Adrenal gland (tissue), 9 donors: ENCODE measurements at regions not wholly inside any gene's neighbourhood (a gene's known extent, or its start where the extent isn't known, plus 50 kb on each side); places are given as distances from the start of the nearest gene placed in this dataset.

ENCODE experiments used
- DNase-seq, 7 donors: peaks; one replicate each; pipeline ENCODE4 v3.0.0-alpha.2; 2019 to 2020
- H3K27ac ChIP-seq, 5 donors: fragments of 200-600 bp; sonication (generic) in 4 of 5; 1 replicate in 3 of 5; 2 replicates in 2 of 5; pipeline versions ENCODE4 v1.5.1 to v1.8.0; 2016 to 2020; ENCODE audit warnings: mild to moderate bottlenecking in 1 of 5
- H3K27me3 ChIP-seq: fragments of 200-600 bp; 2 replicates; pipeline ENCODE4 v1.8.0; 2021
- H3K36me3 ChIP-seq, 2 donors: fragments of 200-600 bp; replicated peaks in 1 of 2; 1 replicate in 1 of 2; 2 replicates in 1 of 2; pipeline versions ENCODE4 v1.5.1 to v1.8.0; 2018 to 2022
- H3K4me1 ChIP-seq, 2 donors: fragments of 200-600 bp; replicated peaks in 1 of 2; 1 replicate in 1 of 2; 2 replicates in 1 of 2; pipeline versions ENCODE4 v1.5.1 to v1.8.0; 2018 to 2021
- H3K4me3 ChIP-seq, 4 donors: fragments of 200-600 bp; sonication (generic) in 3 of 4; one replicate each; pipeline ENCODE4 v1.5.1; 2016 to 2018
- H3K9me3 ChIP-seq, 3 donors: fragments of 200-600 bp; sonication (generic) in 1 of 3; replicated peaks in 1 of 3; 1 replicate in 2 of 3; 2 replicates in 1 of 3; pipeline versions ENCODE4 v1.5.1 to v1.8.0; 2016 to 2021
- POLR2A ChIP-seq, 2 donors: fragments of 450-650 bp; IDR thresholded peaks; one replicate each; pipeline ENCODE4 v1.6.1; 2017; ENCODE audit warnings: antibody characterized with exemption in 2 of 2, mild to moderate bottlenecking in 2 of 2, moderate library complexity in 1 of 2
- WGBS, 4 donors: extraction: QIAGEN DNeasy Blood & Tissue Kit in 2 of 4; methylation state at CpG; one replicate each; pipeline versions ENCODE4 v1.1.5 to v1.1.7; 2013 to 2017; 5-methylcytosine and 5-hydroxymethylcytosine counted together
- intact Hi-C, 2 donors: fragments of 100-400 bp; cut with DNase I; formaldehyde crosslinking; loops; one replicate each; pipeline versions ENCODE4 v1.14.1 to v1.15.0; 2022 to 2023
- TF ChIP-seq, protein P1 (sequence below), 6 experiments: fragments of 450-650 bp in 4 of 6; fragments of 200-600 bp in 2 of 6; sonication (generic) in 1 of 6; IDR thresholded peaks; 1 replicate in 5 of 6; 2 replicates in 1 of 6; pipeline versions ENCODE4 v1.5.1 to v1.8.0; 2016 to 2021; ENCODE audit warnings: antibody characterized with exemption in 6 of 6, mild to moderate bottlenecking in 2 of 6, moderate library complexity in 1 of 6
- donor health status: healthy with polysubstance abuse.
- donor health status: Bipolar disorder and iron deficiency.
- donor health status: DM: yes; HTN: yes; CAD: no.
- donor health status: DM: no; HTN: no; CAD: no.
- donor health status: DM: no; HTN: no; CAD: no.

DNA sequence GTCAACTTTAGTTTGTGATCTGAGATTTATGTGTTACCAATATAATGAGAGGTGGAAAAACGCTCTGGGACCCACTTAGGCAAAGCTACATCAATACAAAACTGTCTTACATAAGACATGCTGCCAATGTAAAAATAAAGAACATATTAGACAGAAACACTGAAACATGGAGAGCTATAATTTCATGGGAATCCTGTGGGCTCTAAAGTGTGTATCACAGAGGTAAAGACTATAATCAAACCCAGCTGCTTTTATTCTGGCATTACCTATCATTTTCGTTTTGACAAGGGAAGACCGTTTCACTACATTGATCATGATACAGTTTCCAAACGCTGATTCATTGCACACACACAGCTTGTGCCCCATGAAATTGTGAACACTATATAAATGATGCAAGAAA, 400.5 kb upstream of the TUSC1 start:
- DNase-seq = no peak
- Histone ChIP-seq H3K4me1 (no peaks in the 10 kb centered on the region), H3K9me3 (no peaks in the 10 kb centered on the region), H3K27ac (no peak overlapping the region), H3K36me3 (no peaks in the 10 kb centered on the region), H3K4me3 (no peak overlapping the region), H3K27me3 (no peaks in the 10 kb centered on the region)
- TF ChIP-seq, protein P1, sequence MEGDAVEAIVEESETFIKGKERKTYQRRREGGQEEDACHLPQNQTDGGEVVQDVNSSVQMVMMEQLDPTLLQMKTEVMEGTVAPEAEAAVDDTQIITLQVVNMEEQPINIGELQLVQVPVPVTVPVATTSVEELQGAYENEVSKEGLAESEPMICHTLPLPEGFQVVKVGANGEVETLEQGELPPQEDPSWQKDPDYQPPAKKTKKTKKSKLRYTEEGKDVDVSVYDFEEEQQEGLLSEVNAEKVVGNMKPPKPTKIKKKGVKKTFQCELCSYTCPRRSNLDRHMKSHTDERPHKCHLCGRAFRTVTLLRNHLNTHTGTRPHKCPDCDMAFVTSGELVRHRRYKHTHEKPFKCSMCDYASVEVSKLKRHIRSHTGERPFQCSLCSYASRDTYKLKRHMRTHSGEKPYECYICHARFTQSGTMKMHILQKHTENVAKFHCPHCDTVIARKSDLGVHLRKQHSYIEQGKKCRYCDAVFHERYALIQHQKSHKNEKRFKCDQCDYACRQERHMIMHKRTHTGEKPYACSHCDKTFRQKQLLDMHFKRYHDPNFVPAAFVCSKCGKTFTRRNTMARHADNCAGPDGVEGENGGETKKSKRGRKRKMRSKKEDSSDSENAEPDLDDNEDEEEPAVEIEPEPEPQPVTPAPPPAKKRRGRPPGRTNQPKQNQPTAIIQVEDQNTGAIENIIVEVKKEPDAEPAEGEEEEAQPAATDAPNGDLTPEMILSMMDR (IDR thresholded peaks at IDR 0.05) = no peak
- no peak for TF ChIP-seq POLR2A (IDR thresholded peaks at IDR 0.05)
- intact Hi-C loops = no loop called here
- 63 to 77% (median 71%) methylated on average over 4 of the region's 4 CpGs for WGBS, 4 donors

DNA sequence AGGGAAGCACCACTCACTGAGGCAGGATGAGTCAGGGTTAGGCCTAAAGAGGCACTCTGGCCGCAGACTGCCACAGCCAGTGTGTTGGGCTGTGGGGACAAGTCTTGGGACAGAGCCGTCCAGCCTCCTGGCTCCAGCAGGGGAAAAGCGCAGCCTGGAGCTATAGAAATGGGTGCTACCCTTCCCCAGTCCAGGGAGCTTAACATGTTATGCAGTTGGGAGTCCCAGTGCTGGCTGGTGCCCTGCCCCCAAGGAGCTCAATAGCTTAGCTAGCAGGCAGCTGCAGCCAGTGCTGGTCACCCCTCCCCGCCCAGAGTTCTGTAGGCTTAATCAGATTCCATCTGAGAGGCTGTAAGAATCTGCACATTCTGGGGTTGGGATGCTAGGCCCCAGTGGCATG, 399.6 kb upstream of the TUSC1 start:
- Histone ChIP-seq H3K9me3 (no peaks in the 10 kb centered on the region), H3K4me3 (no peak overlapping the region), H3K27ac (no peak overlapping the region), H3K27me3 (no peaks in the 10 kb centered on the region), H3K36me3 (no peaks in the 10 kb centered on the region), H3K4me1 (no peaks in the 10 kb centered on the region)
- TF ChIP-seq, protein P1 (IDR thresholded peaks at IDR 0.05) = no peak
- no peak for TF ChIP-seq POLR2A (IDR thresholded peaks at IDR 0.05)
- no peak for DNase-seq
- intact Hi-C loops = no loop called here
- 90 to 100% (median 92%) methylated on average over 1 to 4 of the region's 4 CpGs for WGBS, 4 donors

DNA sequence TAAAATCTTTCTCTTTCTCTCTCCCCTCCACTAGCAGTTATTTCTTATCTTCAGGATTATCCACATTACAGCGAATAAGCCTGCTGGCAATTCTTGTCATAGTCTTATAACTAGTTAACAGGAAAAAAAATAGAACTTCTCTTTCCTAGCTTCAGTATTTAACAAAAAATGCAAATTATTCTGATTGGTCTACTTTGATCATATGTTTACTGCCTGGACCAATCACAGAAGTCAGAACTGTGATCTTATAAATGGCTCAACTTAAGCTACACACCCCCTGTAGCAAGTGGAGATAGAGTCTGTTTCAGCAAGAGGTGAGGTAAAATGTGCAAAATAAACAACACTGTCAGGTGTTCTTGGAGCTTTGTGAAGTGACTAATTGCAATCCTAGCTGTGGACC, 389.4 kb upstream of the TUSC1 start:
- TF ChIP-seq POLR2A (IDR thresholded peaks at IDR 0.05) = no peak
- TF ChIP-seq, protein P1 (IDR thresholded peaks at IDR 0.05) = no peak
- no peaks in the 10 kb centered on the region for H3K9me3 ChIP-seq
- no peaks in the 10 kb centered on the region for H3K27me3 ChIP-seq
- no peak overlapping the region for H3K27ac ChIP-seq
- 87 to 94% (median 89%) methylated on average over 1 of the region's 1 CpG for WGBS, 4 donors
- no peak overlapping the region for H3K4me3 ChIP-seq
- no peaks in the 10 kb centered on the region for H3K4me1 ChIP-seq
- intact Hi-C loops = no loop called here
- H3K36me3 ChIP-seq = no peaks in the 10 kb centered on the region
- no peak for DNase-seq

GRCh38 chr9:26066237-26066636, 388.0 kb upstream of the TUSC1 start:
- WGBS, 4 donors = 8 to 32% (median 18%) methylated on average over 1 of the region's 1 CpG
- Histone ChIP-seq H3K4me1 (no peaks in the 10 kb centered on the region), H3K36me3 (no peaks in the 10 kb centered on the region), H3K9me3 (no peaks in the 10 kb centered on the region), H3K27me3 (no peaks in the 10 kb centered on the region), H3K27ac (no peak overlapping the region), H3K4me3 (no peak overlapping the region)
- intact Hi-C loops = no loop called here
- TF ChIP-seq POLR2A (IDR thresholded peaks at IDR 0.05) = no peak
- TF ChIP-seq, protein P1 (IDR thresholded peaks at IDR 0.05) = no peak
- no peak for DNase-seq
